ENCODE measurements at regions not wholly inside any gene's neighbourhood (a gene's known extent, or its start where the extent isn't known, plus 50 kb on each side); places are given as distances from the start of the nearest gene placed in this dataset.
"Not testable (repeated sequence)": the region's sequence is repeated elsewhere in the genome, so short reads cannot be mapped to it uniquely, and the experiment has no call there.

DNA sequence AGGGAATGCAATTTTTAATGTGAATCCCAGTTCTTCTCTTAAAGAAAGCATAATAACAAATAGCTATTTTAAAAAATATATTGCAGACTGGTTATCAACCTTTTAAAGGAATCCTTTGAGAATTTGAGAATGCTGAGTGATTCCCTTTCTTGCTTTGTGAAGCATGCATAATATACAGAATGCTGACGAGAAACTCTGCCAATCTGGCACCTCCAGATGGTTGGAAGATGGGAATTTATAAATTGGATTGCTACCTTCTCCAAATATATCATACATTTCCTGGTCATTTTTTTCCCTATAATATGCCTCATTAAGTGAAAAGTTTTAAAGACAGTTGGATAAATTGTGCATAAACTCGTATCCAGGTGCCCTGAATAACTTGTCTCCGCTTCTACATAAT lies 333.9 kb upstream of the ARPP21 start:
- 100% methylated on average over 1 to 3 of the region's 3 CpGs for WGBS, 2 experiments

GRCh38 chr3:35307296-35307695 lies 332.0 kb upstream of the ARPP21 start:
- H3K36me3 ChIP-seq (ENCODE audit: control insufficient read depth, insufficient read depth, low read length) = no peaks in the 10 kb centered on the region
- H3K4me3 ChIP-seq (ENCODE audit: insufficient read depth, low read depth, low read length) = no peak overlapping the region
- no peaks in the 10 kb centered on the region for H3K4me1 ChIP-seq (ENCODE audit: control insufficient read depth, insufficient read depth, low read length)
- H3K27ac ChIP-seq (ENCODE audit: insufficient read depth, low read depth, low read length, poor library complexity, severe bottlenecking) = no peak overlapping the region
- WGBS, 2 experiments = 80 to 86% methylated on average over 2 of the region's 2 CpGs
- H3K27me3 ChIP-seq (ENCODE audit: control insufficient read depth, insufficient read depth, low read length, poor library complexity, severe bottlenecking) = no peaks in the 10 kb centered on the region
- H3K9me3 ChIP-seq (ENCODE audit: control insufficient read depth, low read length) = no peaks in the 10 kb centered on the region

More for the DNA sequence above, 333.9 kb upstream of the ARPP21 start:
- no peaks in the 10 kb centered on the region for H3K36me3 ChIP-seq (ENCODE audit: control insufficient read depth, insufficient read depth, low read length)
- H3K4me3 ChIP-seq (ENCODE audit: insufficient read depth, low read depth, low read length) = no peak overlapping the region
- H3K4me1 ChIP-seq (ENCODE audit: control insufficient read depth, insufficient read depth, low read length) = no peaks in the 10 kb centered on the region
- H3K27ac ChIP-seq (ENCODE audit: insufficient read depth, low read depth, low read length, poor library complexity, severe bottlenecking) = no peak overlapping the region
- H3K9me3 ChIP-seq (ENCODE audit: control insufficient read depth, low read length) = no peaks in the 10 kb centered on the region
- no peaks in the 10 kb centered on the region for H3K27me3 ChIP-seq (ENCODE audit: control insufficient read depth, insufficient read depth, low read length, poor library complexity, severe bottlenecking)

DNA sequence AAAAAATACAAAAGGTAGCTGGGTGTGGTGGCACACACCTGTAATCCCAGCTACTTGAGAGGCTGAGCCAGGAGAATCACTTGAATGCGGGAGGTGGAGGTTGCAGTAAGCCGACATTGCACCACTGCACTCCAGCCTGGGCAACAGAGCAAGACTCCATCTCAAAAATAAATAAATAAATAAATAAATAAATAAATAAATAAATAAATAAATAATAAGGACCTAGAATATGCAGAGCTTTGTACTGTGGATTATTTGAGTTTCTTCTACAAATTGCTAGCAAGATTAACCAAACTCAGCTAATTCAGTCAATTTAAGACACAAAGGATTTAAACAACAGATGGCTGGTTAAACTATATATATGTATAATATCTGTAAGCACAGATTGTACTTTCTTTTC lies 322.5 kb upstream of the ARPP21 start:
- not testable (repeated sequence) for H3K9me3 ChIP-seq (ENCODE audit: control insufficient read depth, low read length); H3K4me1 ChIP-seq (ENCODE audit: control insufficient read depth, insufficient read depth, low read length); H3K36me3 ChIP-seq (ENCODE audit: control insufficient read depth, insufficient read depth, low read length); H3K27ac ChIP-seq (ENCODE audit: insufficient read depth, low read depth, low read length, poor library complexity, severe bottlenecking); H3K27me3 ChIP-seq (ENCODE audit: control insufficient read depth, insufficient read depth, low read length, poor library complexity, severe bottlenecking); H3K4me3 ChIP-seq (ENCODE audit: insufficient read depth, low read depth, low read length)
- whole genome bisulfite sequencing, 2 experiments = 84 to 100% methylated on average over 2 of the region's 2 CpGs

DNA sequence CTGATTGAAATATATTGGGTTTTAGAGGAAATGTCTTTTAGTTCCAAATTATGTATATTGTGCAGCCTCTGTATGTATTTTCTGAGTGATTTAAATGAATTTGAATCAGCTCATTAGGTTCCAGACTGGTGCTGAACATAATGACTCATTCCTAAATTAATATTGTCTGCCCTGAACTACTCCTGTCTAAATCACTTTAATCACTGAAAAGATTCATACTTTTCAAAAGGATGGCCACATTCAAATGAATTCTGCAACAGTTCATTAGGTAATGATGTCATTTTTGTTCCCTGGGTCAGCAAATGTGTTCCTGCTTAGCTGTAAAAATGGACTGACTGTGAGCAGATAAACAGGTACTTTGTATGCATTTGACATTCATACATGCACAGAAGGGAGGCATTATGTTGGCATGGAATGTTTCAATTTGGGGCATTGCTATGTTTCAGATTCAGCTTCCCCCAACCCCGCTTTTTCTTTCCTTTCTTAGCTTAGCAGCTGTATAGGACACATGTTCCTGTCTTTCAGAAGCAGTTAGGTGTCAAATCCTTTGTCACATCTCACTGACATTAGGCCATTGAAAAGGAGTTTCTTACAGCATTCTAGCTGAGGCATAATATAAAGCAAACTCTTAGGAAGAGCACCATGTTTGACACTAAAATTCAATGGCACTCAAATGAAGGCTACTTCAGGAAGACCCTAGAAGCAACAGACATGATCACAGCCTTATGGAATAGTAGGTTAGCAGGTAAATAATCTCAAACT lies 318.5 kb upstream of the ARPP21 start:
- H3K27me3 ChIP-seq (ENCODE audit: control insufficient read depth, insufficient read depth, low read length, poor library complexity, severe bottlenecking) = no peaks in the 10 kb centered on the region
- no peaks in the 10 kb centered on the region for H3K9me3 ChIP-seq (ENCODE audit: control insufficient read depth, low read length)
- no peaks in the 10 kb centered on the region for H3K36me3 ChIP-seq (ENCODE audit: control insufficient read depth, insufficient read depth, low read length)
- peak overlapping the region; percentile 32 for H3K27ac ChIP-seq (ENCODE audit: insufficient read depth, low read depth, low read length, poor library complexity, severe bottlenecking)
- WGBS, 2 experiments = 91 to 100% methylated on average over 1 of the region's 1 CpG
- H3K4me1 ChIP-seq (ENCODE audit: control insufficient read depth, insufficient read depth, low read length) = no peaks in the 10 kb centered on the region
- no peak overlapping the region for H3K4me3 ChIP-seq (ENCODE audit: insufficient read depth, low read depth, low read length)

GRCh38 chr3:35322070-35322469 lies 317.3 kb upstream of the ARPP21 start:
- WGBS, 2 experiments = 97 to 100% methylated on average over 2 to 4 of the region's 4 CpGs
- H3K36me3 ChIP-seq (ENCODE audit: control insufficient read depth, insufficient read depth, low read length) = no peaks in the 10 kb centered on the region
- H3K27me3 ChIP-seq (ENCODE audit: control insufficient read depth, insufficient read depth, low read length, poor library complexity, severe bottlenecking) = no peaks in the 10 kb centered on the region
- no peak overlapping the region for H3K27ac ChIP-seq (ENCODE audit: insufficient read depth, low read depth, low read length, poor library complexity, severe bottlenecking)
- no peaks in the 10 kb centered on the region for H3K4me1 ChIP-seq (ENCODE audit: control insufficient read depth, insufficient read depth, low read length)
- no peak overlapping the region for H3K4me3 ChIP-seq (ENCODE audit: insufficient read depth, low read depth, low read length)
- no peaks in the 10 kb centered on the region for H3K9me3 ChIP-seq (ENCODE audit: control insufficient read depth, low read length)

GRCh38 chr3:35335703-35336102 lies 303.6 kb upstream of the ARPP21 start:
- H3K4me3 ChIP-seq (ENCODE audit: insufficient read depth, low read depth, low read length) = no peak overlapping the region
- H3K27ac ChIP-seq (ENCODE audit: insufficient read depth, low read depth, low read length, poor library complexity, severe bottlenecking) = no peak overlapping the region
- H3K27me3 ChIP-seq (ENCODE audit: control insufficient read depth, insufficient read depth, low read length, poor library complexity, severe bottlenecking) = no peaks in the 10 kb centered on the region
- H3K4me1 ChIP-seq (ENCODE audit: control insufficient read depth, insufficient read depth, low read length) = no peaks in the 10 kb centered on the region
- 89 to 97% methylated on average over 3 of the region's 3 CpGs for WGBS, 2 experiments
- no peaks in the 10 kb centered on the region for H3K36me3 ChIP-seq (ENCODE audit: control insufficient read depth, insufficient read depth, low read length)
- no peaks in the 10 kb centered on the region for H3K9me3 ChIP-seq (ENCODE audit: control insufficient read depth, low read length)

GRCh38 chr3:35336601-35337000 lies 302.7 kb upstream of the ARPP21 start:
- Histone ChIP-seq H3K27me3 (ENCODE audit: control insufficient read depth, insufficient read depth, low read length, poor library complexity, severe bottlenecking) (no peaks in the 10 kb centered on the region), H3K36me3 (ENCODE audit: control insufficient read depth, insufficient read depth, low read length) (no peaks in the 10 kb centered on the region), H3K4me1 (ENCODE audit: control insufficient read depth, insufficient read depth, low read length) (no peaks in the 10 kb centered on the region), H3K9me3 (ENCODE audit: control insufficient read depth, low read length) (no peaks in the 10 kb centered on the region), H3K27ac (ENCODE audit: insufficient read depth, low read depth, low read length, poor library complexity, severe bottlenecking) (no peak overlapping the region), H3K4me3 (ENCODE audit: insufficient read depth, low read depth, low read length) (no peak overlapping the region)

DNA sequence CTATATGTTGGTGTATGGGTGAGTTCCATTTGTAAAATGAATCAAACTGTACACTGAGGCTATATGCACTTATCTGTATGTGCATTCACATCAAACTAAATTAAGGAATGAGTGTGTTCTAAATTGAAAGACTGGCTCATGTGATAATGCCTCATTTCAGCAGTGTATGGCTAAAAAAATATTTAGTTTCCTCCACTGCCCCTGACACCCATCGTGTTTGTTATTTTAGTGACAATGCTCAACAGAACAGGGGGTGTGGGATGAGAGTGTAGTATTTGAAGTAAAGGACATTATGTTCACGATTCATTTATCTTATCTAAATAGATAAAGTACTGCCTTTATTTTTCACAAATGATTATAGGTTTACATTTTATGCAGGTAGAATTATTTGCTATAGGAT lies 301.1 kb upstream of the ARPP21 start:
- Histone ChIP-seq H3K4me1 (ENCODE audit: control insufficient read depth, insufficient read depth, low read length) (no peaks in the 10 kb centered on the region), H3K36me3 (ENCODE audit: control insufficient read depth, insufficient read depth, low read length) (no peaks in the 10 kb centered on the region), H3K9me3 (ENCODE audit: control insufficient read depth, low read length) (no peaks in the 10 kb centered on the region), H3K4me3 (ENCODE audit: insufficient read depth, low read depth, low read length) (no peak overlapping the region), H3K27ac (ENCODE audit: insufficient read depth, low read depth, low read length, poor library complexity, severe bottlenecking) (no peak overlapping the region), H3K27me3 (ENCODE audit: control insufficient read depth, insufficient read depth, low read length, poor library complexity, severe bottlenecking) (no peaks in the 10 kb centered on the region)
- WGBS, 2 experiments = no CpG with 5 or more reads among the region's 2 CpGs

GRCh38 chr3:35380196-35380595 lies 259.1 kb upstream of the ARPP21 start:
- Histone ChIP-seq H3K4me3 (ENCODE audit: insufficient read depth, low read depth, low read length) (no peak overlapping the region), H3K27ac (ENCODE audit: insufficient read depth, low read depth, low read length, poor library complexity, severe bottlenecking) (no peak overlapping the region), H3K27me3 (ENCODE audit: control insufficient read depth, insufficient read depth, low read length, poor library complexity, severe bottlenecking) (no peaks in the 10 kb centered on the region), H3K36me3 (ENCODE audit: control insufficient read depth, insufficient read depth, low read length) (no peaks in the 10 kb centered on the region), H3K9me3 (ENCODE audit: control insufficient read depth, low read length) (no peaks in the 10 kb centered on the region), H3K4me1 (ENCODE audit: control insufficient read depth, insufficient read depth, low read length) (no peaks in the 10 kb centered on the region)
- WGBS, 2 experiments = 100% methylated on average over 1 of the region's 1 CpG; no CpG with 5 or more reads in 1 of the 2 experiments

DNA sequence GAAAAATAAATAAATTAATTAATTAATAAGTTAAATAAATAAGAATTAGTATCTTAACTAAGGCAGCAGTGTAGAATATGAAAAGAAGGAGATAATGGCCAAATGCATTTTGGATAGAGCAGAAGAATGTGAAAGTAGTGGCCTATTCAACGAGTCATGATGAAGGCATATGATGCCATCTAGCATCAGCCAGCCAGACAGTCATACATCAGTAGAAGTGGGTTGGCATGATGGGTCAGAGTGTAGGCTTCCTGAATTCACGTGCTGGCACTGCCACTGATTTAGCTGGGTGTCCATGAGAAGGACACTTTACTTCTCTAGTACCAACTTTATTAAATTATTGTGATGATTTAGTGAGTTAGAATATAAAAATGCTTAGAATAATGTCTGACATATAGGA lies 256.1 kb upstream of the ARPP21 start:
- 88 to 96% methylated on average over 1 to 2 of the region's 2 CpGs for WGBS, 2 experiments
- Histone ChIP-seq H3K4me1 (ENCODE audit: control insufficient read depth, insufficient read depth, low read length) (no peaks in the 10 kb centered on the region), H3K27me3 (ENCODE audit: control insufficient read depth, insufficient read depth, low read length, poor library complexity, severe bottlenecking) (no peaks in the 10 kb centered on the region)

More for the DNA sequence above, 256.1 kb upstream of the ARPP21 start:
- no peak overlapping the region for H3K4me3 ChIP-seq (ENCODE audit: insufficient read depth, low read depth, low read length)
- H3K9me3 ChIP-seq (ENCODE audit: control insufficient read depth, low read length) = no peaks in the 10 kb centered on the region
- H3K36me3 ChIP-seq (ENCODE audit: control insufficient read depth, insufficient read depth, low read length) = no peaks in the 10 kb centered on the region
- no peak overlapping the region for H3K27ac ChIP-seq (ENCODE audit: insufficient read depth, low read depth, low read length, poor library complexity, severe bottlenecking)

Data from ectodermal cell (in vitro differentiated cells).